Muscle of leg (tissue), 3 donors: ENCODE measurements at regions not wholly inside any gene's neighbourhood (a gene's known extent, or its start where the extent isn't known, plus 50 kb on each side); places are given as distances from the start of the nearest gene placed in this dataset.

Experiments used
- DNase-seq: peaks from one replicate; pipeline ENCODE4 v3.0.0; 2013
- H3K27ac ChIP-seq: one replicate; pipeline ENCODE4 v1.5.1; 2013; ENCODE audit warnings: mild to moderate bottlenecking, low read length, control low read depth
- H3K27me3 ChIP-seq: one replicate; pipeline ENCODE4 v1.6.1; 2013; ENCODE audit warnings: low read length; ENCODE audit not compliant: control insufficient read depth, insufficient read depth
- H3K36me3 ChIP-seq: one replicate; pipeline ENCODE4 v1.6.1; 2013; ENCODE audit warnings: low read length; ENCODE audit not compliant: control insufficient read depth, insufficient read depth
- H3K4me1 ChIP-seq: one replicate; pipeline ENCODE4 v1.6.1; 2013; ENCODE audit warnings: low read length; ENCODE audit not compliant: control insufficient read depth, insufficient read depth
- H3K4me3 ChIP-seq: one replicate; pipeline ENCODE4 v1.5.1; 2013; ENCODE audit warnings: low read length, control low read depth
- H3K9me3 ChIP-seq: replicated peaks from 2 replicates; pipeline ENCODE4 v1.6.1; 2013; ENCODE audit warnings: low read depth, low read length; ENCODE audit not compliant: control insufficient read depth
- WGBS: methylation state at CpG from one replicate; pipeline ENCODE4 v1.1.5; 2013; ENCODE audit warnings: missing lambda C conversion rate; ENCODE audit not compliant: insufficient coverage; 5-methylcytosine and 5-hydroxymethylcytosine counted together

DNA sequence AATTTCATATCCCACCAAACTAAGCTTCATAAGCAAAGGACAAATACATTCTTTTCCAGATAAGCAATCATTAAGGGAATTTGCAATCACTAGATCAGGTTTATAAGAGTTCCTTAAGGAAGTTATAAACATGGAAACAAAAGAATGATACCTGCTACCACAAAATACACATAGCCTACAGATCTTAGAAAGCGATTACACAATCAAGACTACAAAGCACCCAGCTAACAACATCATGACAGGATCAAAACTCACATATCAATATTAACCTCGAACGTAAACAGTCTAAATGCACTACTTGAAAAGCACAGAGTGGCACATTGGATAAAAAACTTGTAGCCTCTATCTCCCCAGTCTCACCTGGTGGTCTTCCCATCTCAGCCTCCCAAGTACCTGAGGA, 512.4 kb upstream of the PTGER4 start:
- no peak overlapping the region for H3K27ac ChIP-seq
- H3K9me3 ChIP-seq = peaks cover 4% of the 10 kb centered on the region
- no peak overlapping the region for H3K4me3 ChIP-seq
- H3K36me3 ChIP-seq = no peaks in the 10 kb centered on the region
- no peaks in the 10 kb centered on the region for H3K4me1 ChIP-seq
- no peaks in the 10 kb centered on the region for H3K27me3 ChIP-seq
- WGBS = 90% methylated on average over 2 of the region's 3 CpGs
- no peak for DNase-seq

DNA sequence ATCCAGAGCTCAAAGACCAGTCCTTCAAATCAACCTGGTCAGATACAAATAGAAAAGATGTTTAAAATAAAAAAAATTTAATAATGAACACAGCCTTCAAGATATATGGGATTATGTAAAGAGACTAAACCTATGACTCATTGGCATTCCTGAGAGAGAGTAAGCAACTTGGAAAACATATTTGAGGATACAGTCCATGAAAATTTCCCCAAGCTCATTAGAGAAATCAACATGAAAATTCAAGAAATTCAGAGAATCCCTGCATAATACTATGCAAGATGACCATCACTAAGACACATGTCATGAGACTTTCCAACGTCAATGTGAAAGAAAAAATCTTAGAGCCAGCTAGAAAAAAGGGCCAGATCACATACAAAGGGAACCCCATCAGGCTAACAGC, 512.9 kb upstream of the PTGER4 start:
- H3K9me3 ChIP-seq = peaks cover 4% of the 10 kb centered on the region
- no CpG with 5 or more reads among the region's 1 CpG for WGBS
- H3K4me3 ChIP-seq = no peak overlapping the region
- no peak overlapping the region for H3K27ac ChIP-seq
- no peaks in the 10 kb centered on the region for H3K36me3 ChIP-seq
- no peaks in the 10 kb centered on the region for H3K27me3 ChIP-seq
- no peak for DNase-seq
- H3K4me1 ChIP-seq = no peaks in the 10 kb centered on the region

DNA sequence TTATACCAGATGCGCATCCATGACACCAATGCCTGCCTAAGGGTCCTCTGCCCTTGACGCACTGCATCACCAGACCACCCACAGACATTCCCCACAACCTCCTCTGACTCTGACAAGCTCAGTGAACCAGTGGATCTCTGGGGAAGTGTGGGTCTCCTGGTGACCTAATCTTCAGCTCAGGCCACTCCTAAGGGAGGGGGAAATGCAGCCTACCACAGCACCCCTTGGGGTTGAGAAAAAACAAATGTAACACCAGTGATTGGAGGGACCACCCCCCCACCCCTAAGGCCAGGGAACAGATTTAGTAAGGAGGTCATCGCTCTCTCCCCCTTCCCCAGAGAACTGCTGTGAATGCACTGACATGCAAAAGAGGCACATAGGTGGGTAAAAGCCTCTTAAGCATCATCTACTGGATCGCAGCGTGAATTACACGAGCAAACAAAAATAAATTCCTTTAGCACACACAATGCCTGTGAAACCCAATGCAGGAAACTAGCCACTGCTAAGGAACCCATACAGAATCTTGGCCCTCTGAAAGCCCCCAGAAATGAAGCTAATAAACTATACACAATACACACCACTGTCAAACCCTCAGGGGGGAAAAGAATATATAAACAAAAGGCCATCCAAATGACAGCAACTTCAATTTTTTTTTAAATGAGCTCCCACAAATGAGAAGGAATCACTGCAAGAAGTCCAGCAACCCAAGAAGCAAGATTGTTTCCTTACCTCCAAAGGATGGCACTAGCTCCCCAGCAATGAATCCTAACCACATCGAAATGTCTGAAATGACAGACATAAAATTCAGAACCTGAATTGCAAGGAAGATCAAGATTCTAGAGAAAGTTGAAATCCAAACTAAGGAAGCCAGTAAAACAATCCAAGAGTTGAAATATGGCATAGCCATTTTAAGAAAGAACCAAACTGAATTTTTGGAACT, 513.7 kb upstream of the PTGER4 start:
- H3K27ac ChIP-seq = no peak overlapping the region
- H3K27me3 ChIP-seq = no peaks in the 10 kb centered on the region
- H3K36me3 ChIP-seq = no peaks in the 10 kb centered on the region
- no peak overlapping the region for H3K4me3 ChIP-seq
- WGBS = no CpG with 5 or more reads among the region's 7 CpGs
- DNase-seq = peak; percentile 14
- no peaks in the 10 kb centered on the region for H3K4me1 ChIP-seq
- peaks cover 4% of the 10 kb centered on the region for H3K9me3 ChIP-seq

DNA sequence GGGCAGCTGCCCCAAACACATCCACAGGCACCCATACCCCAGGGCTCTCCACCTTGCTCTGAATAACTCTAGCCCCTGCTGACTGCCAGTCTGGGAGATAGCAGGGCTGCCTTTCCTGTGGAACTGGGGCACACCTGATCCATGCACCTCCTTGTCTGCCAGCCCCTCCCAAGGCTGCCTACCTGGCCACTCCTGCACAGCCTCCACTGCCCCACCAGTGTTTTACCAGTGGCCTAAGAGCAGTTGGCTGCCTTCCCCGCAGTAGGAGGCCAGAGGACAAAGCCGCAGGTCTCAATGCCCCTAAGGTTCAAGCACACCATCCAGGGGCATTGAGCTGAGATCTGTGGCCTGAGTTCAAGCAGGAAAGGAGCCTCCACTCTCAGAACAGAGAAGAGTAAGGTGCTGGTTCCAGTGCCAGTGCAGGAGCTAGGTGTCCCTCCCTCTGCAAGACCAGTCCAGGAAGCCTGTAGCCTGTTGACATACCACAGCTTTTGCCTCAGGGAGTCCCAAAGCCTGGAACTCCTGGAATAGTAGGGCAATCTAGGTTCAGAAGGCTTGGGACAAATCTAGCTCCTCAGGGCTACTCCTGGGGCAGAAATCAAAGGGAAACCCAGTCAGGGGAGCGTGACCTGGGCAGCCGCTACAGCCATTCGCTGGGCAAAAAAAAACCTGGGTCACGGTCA, 514.5 kb upstream of the PTGER4 start:
- WGBS = 87% methylated on average over 5 of the region's 6 CpGs
- no peak for DNase-seq
- no peaks in the 10 kb centered on the region for H3K36me3 ChIP-seq

DNA sequence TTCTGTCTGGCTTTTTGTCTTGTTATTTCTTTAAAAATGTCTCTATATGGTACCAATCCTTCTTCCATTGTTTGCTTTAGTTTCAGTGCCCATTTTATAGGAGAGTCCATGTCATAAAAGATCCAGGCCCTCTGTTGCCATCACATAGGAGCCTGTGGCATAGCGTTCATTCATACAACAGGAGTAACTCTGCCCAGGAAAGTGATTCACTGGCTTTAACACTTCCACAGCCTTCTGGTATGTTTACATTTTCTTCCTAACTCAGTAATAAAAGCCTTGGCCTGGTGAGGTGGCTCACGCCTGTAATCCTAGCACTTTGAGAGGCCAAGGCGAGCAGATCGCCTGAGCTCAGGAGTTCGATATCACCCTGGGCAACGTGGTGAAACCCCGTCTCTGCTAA, 519.3 kb upstream of the PTGER4 start:
- no peak overlapping the region for H3K4me3 ChIP-seq
- WGBS = 87% methylated on average over 7 of the region's 7 CpGs
- DNase-seq = no peak
- no peaks in the 10 kb centered on the region for H3K36me3 ChIP-seq
- H3K27ac ChIP-seq = no peak overlapping the region
- no peaks in the 10 kb centered on the region for H3K27me3 ChIP-seq
- H3K9me3 ChIP-seq = no peaks in the 10 kb centered on the region
- H3K4me1 ChIP-seq = no peaks in the 10 kb centered on the region

More for the DNA sequence above, 514.5 kb upstream of the PTGER4 start:
- no peaks in the 10 kb centered on the region for H3K4me1 ChIP-seq
- peaks cover under 1% of the 10 kb centered on the region for H3K9me3 ChIP-seq
- H3K4me3 ChIP-seq = no peak overlapping the region
- no peak overlapping the region for H3K27ac ChIP-seq
- H3K27me3 ChIP-seq = no peaks in the 10 kb centered on the region

DNA sequence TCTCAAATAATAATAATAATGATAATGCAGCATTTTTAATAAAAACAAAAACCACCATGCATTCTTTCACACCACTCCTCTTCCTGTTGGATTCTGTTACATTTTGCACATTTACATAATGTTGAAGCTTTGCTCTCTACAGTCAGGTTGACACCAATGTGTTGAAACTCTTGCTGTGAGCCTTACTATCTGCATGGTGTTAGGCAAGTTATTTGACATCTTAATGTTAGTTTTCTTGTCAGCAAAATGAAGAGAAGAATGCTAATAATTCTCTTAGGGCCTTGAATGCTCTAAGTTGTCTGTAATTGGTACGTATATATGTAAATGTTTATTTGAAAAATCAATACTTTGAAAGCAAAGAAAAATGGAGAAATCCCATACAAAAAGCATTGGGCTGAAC, 525.5 kb upstream of the PTGER4 start:
- no peak for DNase-seq
- Histone ChIP-seq H3K4me1 (no peaks in the 10 kb centered on the region), H3K9me3 (no peaks in the 10 kb centered on the region), H3K27me3 (no peaks in the 10 kb centered on the region), H3K4me3 (no peak overlapping the region), H3K36me3 (no peaks in the 10 kb centered on the region), H3K27ac (no peak overlapping the region)
- WGBS = no CpG with 5 or more reads among the region's 1 CpG

DNA sequence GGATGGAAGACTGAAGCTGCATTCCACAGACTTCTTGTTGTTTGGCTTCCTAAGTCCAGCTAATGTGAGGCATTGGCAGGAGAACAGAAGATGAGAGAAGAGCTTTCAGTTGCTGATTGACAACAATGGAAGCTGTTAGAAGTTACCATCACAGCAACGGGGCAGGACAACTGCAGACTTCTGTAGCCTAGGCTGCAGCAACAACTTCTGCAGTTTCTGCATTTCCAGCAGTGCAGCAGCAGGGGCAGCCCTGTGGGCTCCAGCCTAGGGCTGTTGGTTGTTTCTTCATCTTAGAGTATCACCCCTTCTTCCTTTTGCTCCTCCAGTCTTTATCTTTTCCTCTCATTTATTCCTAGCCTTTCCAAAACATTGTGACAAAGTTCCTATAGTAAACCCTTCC, 528.8 kb upstream of the PTGER4 start:
- WGBS = 46% methylated on average over 1 of the region's 1 CpG
- no peak for DNase-seq

DNA sequence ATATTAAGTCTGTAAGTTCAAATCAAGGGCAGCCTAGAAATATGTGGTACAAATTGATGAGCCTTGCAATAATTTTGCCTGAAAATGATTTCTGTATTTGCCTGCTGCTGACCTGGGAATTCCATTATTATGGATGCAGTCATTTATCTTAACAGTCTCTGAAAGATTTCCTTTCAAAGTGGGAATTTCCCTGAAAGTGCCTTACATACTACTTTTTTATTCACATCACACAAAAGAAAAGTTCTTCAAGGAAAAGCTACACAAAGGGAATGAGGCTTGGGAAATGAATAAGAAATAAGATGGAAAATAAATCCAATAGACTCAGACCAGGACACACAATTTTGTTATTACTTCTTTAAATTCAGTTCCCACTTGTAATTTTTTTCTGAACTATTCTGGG, 537.8 kb upstream of the PTGER4 start:
- Histone ChIP-seq H3K36me3 (no peaks in the 10 kb centered on the region), H3K27me3 (no peaks in the 10 kb centered on the region), H3K27ac (no peak overlapping the region), H3K9me3 (no peaks in the 10 kb centered on the region), H3K4me3 (no peak overlapping the region), H3K4me1 (no peaks in the 10 kb centered on the region)
- peak; percentile 64 for DNase-seq

More for the DNA sequence above, 528.8 kb upstream of the PTGER4 start:
- Histone ChIP-seq H3K36me3 (no peaks in the 10 kb centered on the region), H3K9me3 (no peaks in the 10 kb centered on the region), H3K4me1 (no peaks in the 10 kb centered on the region), H3K4me3 (no peak overlapping the region), H3K27ac (no peak overlapping the region), H3K27me3 (no peaks in the 10 kb centered on the region)

DNA sequence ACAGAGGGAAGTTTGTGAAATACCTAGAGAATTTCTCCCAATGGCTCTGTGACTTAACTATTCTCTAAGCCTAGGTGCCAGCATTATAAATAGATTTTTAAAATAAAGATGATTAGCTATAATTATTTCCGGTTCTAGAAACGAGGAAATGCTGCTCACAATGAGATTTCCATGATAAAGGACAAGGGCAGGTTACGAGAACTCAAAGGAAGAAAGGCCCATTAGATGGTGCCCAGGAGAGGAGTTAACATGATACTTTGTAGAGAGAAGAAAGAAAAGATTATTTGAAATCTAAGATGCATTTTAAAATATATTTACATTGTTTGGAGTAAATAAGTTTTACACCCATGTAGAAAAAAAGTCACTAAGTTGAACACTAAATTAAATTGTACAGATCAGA, 538.3 kb upstream of the PTGER4 start:
- H3K27ac ChIP-seq = no peak overlapping the region
- no peaks in the 10 kb centered on the region for H3K9me3 ChIP-seq
- 65% methylated on average over 2 of the region's 3 CpGs for WGBS
- no peaks in the 10 kb centered on the region for H3K4me1 ChIP-seq
- no peaks in the 10 kb centered on the region for H3K27me3 ChIP-seq
- no peaks in the 10 kb centered on the region for H3K36me3 ChIP-seq
- no peak overlapping the region for H3K4me3 ChIP-seq
- no peak for DNase-seq

DNA sequence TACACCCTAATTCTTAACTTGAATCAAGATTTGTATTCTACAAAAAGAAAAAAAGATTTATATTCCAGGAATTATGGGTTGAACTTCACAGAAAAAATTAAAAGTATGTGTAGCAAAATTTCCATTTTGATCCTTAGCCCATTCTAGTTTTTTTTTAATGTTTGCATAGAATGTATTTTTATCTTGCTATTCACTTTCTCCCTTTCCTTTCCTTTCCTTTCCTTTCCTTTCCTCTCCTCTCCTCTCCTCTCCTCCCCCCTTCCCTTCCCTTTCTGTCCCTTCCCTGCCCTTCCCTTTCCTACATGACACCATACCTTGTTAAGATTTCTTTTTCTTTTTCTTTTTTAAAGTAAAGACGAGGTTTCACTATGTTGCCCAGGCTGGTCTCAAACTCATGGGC, 542.5 kb upstream of the PTGER4 start:
- H3K9me3 ChIP-seq = no peaks in the 10 kb centered on the region
- no peaks in the 10 kb centered on the region for H3K4me1 ChIP-seq
- no peaks in the 10 kb centered on the region for H3K27me3 ChIP-seq
- no CpG with 5 or more reads among the region's 1 CpG for WGBS
- no peak overlapping the region for H3K4me3 ChIP-seq
- H3K36me3 ChIP-seq = no peaks in the 10 kb centered on the region
- H3K27ac ChIP-seq = no peak overlapping the region
- no peak for DNase-seq
